SK-N-SH treated with all-trans-retinoic acid at 6 μM for 48 hours (cell line): ENCODE measurements at regions not wholly inside any gene's neighbourhood (a gene's known extent, or its start where the extent isn't known, plus 50 kb on each side); places are given as distances from the start of the nearest gene placed in this dataset.

Source experiments
- CREB5 ChIP-seq: fragments of 250-450 bp; sonication (Bioruptor Pico); IDR thresholded peaks from 2 replicates; pipeline ENCODE4 v1.5.1; 2020; ENCODE audit warnings: low read depth, mild to moderate bottlenecking, moderate library complexity
- CSDC2 ChIP-seq: fragments of 250-450 bp; sonication (Bioruptor Pico); IDR thresholded peaks from 2 replicates; pipeline ENCODE4 v1.5.0; 2020; ENCODE audit warnings: mild to moderate bottlenecking, moderate library complexity
- GLIS3 ChIP-seq: fragments of 250-450 bp; sonication (Bioruptor Pico); IDR thresholded peaks from 2 replicates; pipeline ENCODE4 v1.5.0; 2020; ENCODE audit warnings: mild to moderate bottlenecking, moderate library complexity
- PATZ1 ChIP-seq: fragments of 250-450 bp; sonication (Bioruptor Pico); IDR thresholded peaks from 2 replicates; pipeline ENCODE4 v1.8.0; 2020; ENCODE audit warnings: mild to moderate bottlenecking, moderate library complexity, borderline replicate concordance
- ZFP3 ChIP-seq: fragments of 250-450 bp; sonication (Bioruptor Pico); IDR thresholded peaks from 2 replicates; pipeline ENCODE4 v1.5.0; 2020; ENCODE audit warnings: mild to moderate bottlenecking, moderate library complexity
- ZFP30 ChIP-seq: fragments of 450-650 bp; formaldehyde crosslinking; IDR thresholded peaks from 2 replicates; pipeline ENCODE4 v1.5.0; 2022; ENCODE audit warnings: mild to moderate bottlenecking, moderate library complexity
- ZNF565 ChIP-seq: fragments of 450-650 bp; formaldehyde crosslinking; conservative IDR thresholded peaks from 2 replicates; pipeline ENCODE4 v1.5.0; 2020; ENCODE audit warnings: low read depth, mild to moderate bottlenecking, moderate library complexity

- TF ChIP-seq PATZ1 (CRISPR knock-in tag) (no peak), ZFP30 (CRISPR knock-in tag) (no peak), CSDC2 (CRISPR knock-in tag) (no peak), GLIS3 (no peak), CREB5 (no peak), ZNF565 (CRISPR knock-in tag) (no peak), ZFP3 (CRISPR knock-in tag) (no peak)
These were observed 918.1 kb downstream of the ADGRL2 start for GRCh38 chr1:82718719-82719419.
